Lower lobe of right lung (tissue), 2 donors: ENCODE measurements at regions not wholly inside any gene's neighbourhood (a gene's known extent, or its start where the extent isn't known, plus 50 kb on each side); places are given as distances from the start of the nearest gene placed in this dataset.
A peak's percentile ranks its signal among the peaks of the same experiment; 100 is the strongest.

Experiments
- ATAC-seq, 2 donors: fragments of 200-7000 bp; cut with Tn5 transposase; one replicate each; pipeline ENCODE4 v1.9.1; 2020 to 2022; ENCODE audit warnings: mild to moderate bottlenecking in 2 of 2, moderate library complexity in 2 of 2
- DNase-seq: peaks from one replicate; pipeline ENCODE4 v3.0.0-alpha.2; 2020
- H3K27ac ChIP-seq: fragments of 200-600 bp; one replicate; pipeline ENCODE4 v1.8.0; 2022
- H3K27me3 ChIP-seq: fragments of 200-600 bp; one replicate; pipeline ENCODE4 v1.8.0; 2022; ENCODE audit warnings: low read depth
- H3K36me3 ChIP-seq: fragments of 200-600 bp; one replicate; pipeline ENCODE4 v1.8.0; 2022; ENCODE audit warnings: mild to moderate bottlenecking
- H3K4me1 ChIP-seq: fragments of 200-600 bp; one replicate; pipeline ENCODE4 v1.8.0; 2022
- H3K4me3 ChIP-seq: fragments of 200-600 bp; one replicate; pipeline ENCODE4 v1.8.0; 2022; ENCODE audit warnings: mild to moderate bottlenecking
- H3K9me3 ChIP-seq: fragments of 200-600 bp; one replicate; pipeline ENCODE4 v1.8.0; 2022
- intact Hi-C: fragments of 100-400 bp; cut with DNase I; formaldehyde crosslinking; loops from one replicate; pipeline ENCODE4 v1.11.0; 2022
- TF ChIP-seq, protein P1 (sequence below): fragments of 200-600 bp; IDR thresholded peaks from one replicate; pipeline ENCODE4 v1.8.0; 2022; ENCODE audit warnings: antibody characterized with exemption, mild to moderate bottlenecking
- donor health status: DM: no; HTN: yes; CAD: no; lungs with severe emphysema.

DNA sequence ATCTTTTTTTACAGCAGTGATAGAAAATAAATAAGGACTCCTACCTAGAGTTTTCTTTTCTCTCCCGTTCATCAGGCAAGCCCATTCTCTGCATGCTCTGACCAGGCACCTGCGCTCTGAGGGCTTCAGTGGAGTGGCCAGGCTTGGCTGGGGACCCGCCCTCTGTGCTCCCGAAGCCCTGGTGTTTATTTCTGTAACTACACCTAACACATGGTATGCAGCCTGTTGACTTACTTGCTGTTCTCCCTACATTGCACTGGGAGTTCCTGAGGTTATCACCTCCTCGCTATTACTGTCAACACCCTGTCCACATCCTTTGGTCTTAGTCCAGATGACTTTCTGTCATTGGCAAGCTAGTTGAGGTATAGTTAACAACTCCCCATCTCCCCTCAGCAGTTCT is 317.7 kb downstream of the LPIN1 start:
- peak in 1 of 2 donors; percentile 42 for ATAC-seq
- DNase-seq: no peak
- Histone ChIP-seq H3K4me1 (no peaks in the 10 kb centered on the region), H3K27me3 (no peaks in the 10 kb centered on the region), H3K36me3 (no peaks in the 10 kb centered on the region), H3K9me3 (no peaks in the 10 kb centered on the region), H3K27ac (no peak overlapping the region), H3K4me3 (no peak overlapping the region)
- intact Hi-C loops: no loop called here
- TF ChIP-seq, protein P1, sequence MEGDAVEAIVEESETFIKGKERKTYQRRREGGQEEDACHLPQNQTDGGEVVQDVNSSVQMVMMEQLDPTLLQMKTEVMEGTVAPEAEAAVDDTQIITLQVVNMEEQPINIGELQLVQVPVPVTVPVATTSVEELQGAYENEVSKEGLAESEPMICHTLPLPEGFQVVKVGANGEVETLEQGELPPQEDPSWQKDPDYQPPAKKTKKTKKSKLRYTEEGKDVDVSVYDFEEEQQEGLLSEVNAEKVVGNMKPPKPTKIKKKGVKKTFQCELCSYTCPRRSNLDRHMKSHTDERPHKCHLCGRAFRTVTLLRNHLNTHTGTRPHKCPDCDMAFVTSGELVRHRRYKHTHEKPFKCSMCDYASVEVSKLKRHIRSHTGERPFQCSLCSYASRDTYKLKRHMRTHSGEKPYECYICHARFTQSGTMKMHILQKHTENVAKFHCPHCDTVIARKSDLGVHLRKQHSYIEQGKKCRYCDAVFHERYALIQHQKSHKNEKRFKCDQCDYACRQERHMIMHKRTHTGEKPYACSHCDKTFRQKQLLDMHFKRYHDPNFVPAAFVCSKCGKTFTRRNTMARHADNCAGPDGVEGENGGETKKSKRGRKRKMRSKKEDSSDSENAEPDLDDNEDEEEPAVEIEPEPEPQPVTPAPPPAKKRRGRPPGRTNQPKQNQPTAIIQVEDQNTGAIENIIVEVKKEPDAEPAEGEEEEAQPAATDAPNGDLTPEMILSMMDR: no peak

DNA sequence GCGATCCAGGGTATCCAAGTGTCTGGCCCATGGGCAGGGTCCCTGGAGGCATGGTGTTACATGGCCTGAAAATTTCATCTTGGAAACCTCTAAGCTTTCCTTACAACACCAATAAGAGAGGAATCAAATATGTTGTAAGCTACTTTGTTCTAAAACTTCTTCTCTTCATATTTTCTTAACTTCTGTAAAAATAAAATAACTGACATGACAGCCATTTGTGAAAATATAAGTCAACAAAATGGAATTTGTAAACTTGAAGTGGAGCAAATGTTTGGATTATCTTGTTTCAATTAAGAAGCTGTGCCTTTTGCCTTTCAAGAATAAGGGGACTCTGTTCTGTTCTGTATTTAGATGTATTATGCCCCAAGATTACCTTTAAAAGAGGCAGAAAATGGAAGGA is 319.7 kb downstream of the LPIN1 start:
- no peak for ATAC-seq
- no peaks in the 10 kb centered on the region for H3K36me3 ChIP-seq
- no peaks in the 10 kb centered on the region for H3K9me3 ChIP-seq
- H3K27ac ChIP-seq: no peak overlapping the region
- H3K27me3 ChIP-seq: no peaks in the 10 kb centered on the region
- TF ChIP-seq, protein P1: no peak
- DNase-seq: no peak
- intact Hi-C loops: no loop called here
- no peak overlapping the region for H3K4me3 ChIP-seq
- no peaks in the 10 kb centered on the region for H3K4me1 ChIP-seq

DNA sequence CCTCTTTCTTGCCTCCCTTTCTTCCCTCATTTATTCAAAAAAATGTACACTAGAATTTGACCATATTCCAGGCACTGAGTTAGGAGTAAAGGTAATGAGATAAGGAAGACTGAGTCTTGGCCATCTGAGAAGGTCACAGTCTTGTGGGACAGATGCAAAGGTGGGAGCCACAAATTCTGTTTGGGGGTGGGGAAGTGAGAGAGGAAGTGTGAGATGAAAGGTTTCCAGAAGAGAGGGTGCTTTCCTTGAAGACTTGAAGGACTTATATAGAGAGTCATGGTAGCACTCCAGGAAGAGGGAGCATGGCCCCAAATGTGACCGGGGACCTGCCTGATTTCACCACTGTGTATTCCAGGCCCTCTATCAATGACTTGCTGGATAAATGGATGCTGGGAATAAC is 320.6 kb downstream of the LPIN1 start:
- DNase-seq (no peak), ATAC-seq (no peak)
- TF ChIP-seq, protein P1: no peak
- intact Hi-C loops: no loop called here
- H3K27me3 ChIP-seq: no peaks in the 10 kb centered on the region
- H3K27ac ChIP-seq: no peak overlapping the region
- no peaks in the 10 kb centered on the region for H3K9me3 ChIP-seq
- no peaks in the 10 kb centered on the region for H3K36me3 ChIP-seq
- H3K4me3 ChIP-seq: no peak overlapping the region
- H3K4me1 ChIP-seq: no peaks in the 10 kb centered on the region

DNA sequence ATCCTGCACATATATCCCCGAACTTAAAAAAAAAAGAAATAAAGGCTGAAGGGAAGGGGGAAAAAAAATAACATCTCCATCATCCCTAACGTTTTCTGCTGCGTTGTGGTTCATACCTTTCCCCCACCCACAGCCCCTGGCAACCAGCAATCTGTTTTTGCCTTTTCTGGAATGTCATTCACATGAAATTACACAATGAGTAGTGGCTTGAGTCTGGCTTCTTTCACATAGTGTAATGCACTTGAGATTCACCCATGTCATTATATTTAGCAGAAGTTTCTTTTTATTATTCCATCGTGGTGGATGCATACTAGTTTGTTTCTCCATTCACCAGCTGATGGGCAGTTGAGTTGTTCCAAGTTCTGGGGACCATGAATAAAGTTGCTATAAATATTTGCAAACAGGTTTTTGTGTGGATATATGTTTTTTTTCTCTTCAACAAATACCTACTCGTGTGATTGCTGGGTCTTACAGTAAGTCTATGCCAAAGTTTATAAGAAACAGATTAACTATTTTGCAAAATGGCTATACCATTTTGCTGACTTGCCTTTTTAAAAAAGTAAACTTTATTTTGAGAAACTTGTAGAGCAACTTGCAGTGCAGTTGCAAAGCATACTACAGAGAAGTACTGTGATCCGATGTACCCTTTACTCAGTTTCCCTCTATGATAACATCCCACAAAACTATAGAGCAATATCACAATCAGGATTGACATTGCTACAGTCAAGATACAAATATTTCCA is 322.5 kb downstream of the LPIN1 start:
- no peaks in the 10 kb centered on the region for H3K4me1 ChIP-seq
- H3K9me3 ChIP-seq: no peaks in the 10 kb centered on the region
- DNase-seq: no peak
- no peak for ATAC-seq
- intact Hi-C loops: no loop called here
- TF ChIP-seq, protein P1: no peak
- no peaks in the 10 kb centered on the region for H3K36me3 ChIP-seq
- no peaks in the 10 kb centered on the region for H3K27me3 ChIP-seq
- H3K4me3 ChIP-seq: no peak overlapping the region
- H3K27ac ChIP-seq: no peak overlapping the region

DNA sequence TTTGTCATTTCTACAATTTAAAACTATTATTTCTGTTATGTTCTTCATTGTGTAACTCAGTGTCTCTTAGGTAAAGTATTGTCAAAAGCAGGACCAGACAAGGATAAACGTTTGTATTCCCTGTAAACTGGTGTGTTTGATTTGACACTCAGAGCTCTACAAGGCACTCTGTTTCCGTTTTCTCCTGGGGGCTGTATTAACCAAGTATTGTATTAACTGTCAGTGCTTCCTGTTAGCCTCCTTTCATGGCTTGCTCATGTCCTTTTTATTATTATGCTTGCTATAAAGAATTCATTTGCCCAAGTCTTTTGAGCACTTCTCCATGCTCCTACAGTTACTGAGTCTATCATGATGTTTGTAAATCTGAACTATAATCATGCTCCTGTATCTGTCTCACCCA is 323.7 kb downstream of the LPIN1 start:
- H3K4me1 ChIP-seq: no peaks in the 10 kb centered on the region
- no peak overlapping the region for H3K4me3 ChIP-seq
- H3K36me3 ChIP-seq: no peaks in the 10 kb centered on the region
- intact Hi-C loops: no loop called here
- no peaks in the 10 kb centered on the region for H3K27me3 ChIP-seq
- TF ChIP-seq, protein P1: no peak
- no peak overlapping the region for H3K27ac ChIP-seq
- no peak for ATAC-seq
- H3K9me3 ChIP-seq: no peaks in the 10 kb centered on the region
- DNase-seq: no peak
